ENCODE measurements at regions not wholly inside any gene's neighbourhood (a gene's known extent, or its start where the extent isn't known, plus 50 kb on each side); places are given as distances from the start of the nearest gene placed in this dataset.
A peak's percentile ranks its signal among the peaks of the same experiment; 100 is the strongest.

- DNase-seq, result no peak
Measured at GRCh38 chr7:94054130-94054529, 50.0 kb upstream of the BET1 start.

GRCh38 chr7:94055963-94056362, 51.8 kb upstream of the BET1 start:
- no peak for DNase-seq

- DNase-seq, result no peak
Measured at GRCh38 chr7:94056796-94057207, 52.6 kb upstream of the BET1 start.

- no peak for DNase-seq
Measured at GRCh38 chr7:94057955-94058354, 53.8 kb upstream of the BET1 start.

GRCh38 chr7:94059746-94060145, 55.6 kb upstream of the BET1 start:
- no peak for DNase-seq

GRCh38 chr7:94060752-94061151, 56.6 kb upstream of the BET1 start:
- DNase-seq, result no peak

GRCh38 chr7:94061326-94061725, 57.2 kb upstream of the BET1 start:
- DNase-seq, result no peak

GRCh38 chr7:94062372-94062771, 58.2 kb upstream of the BET1 start:
- no peak for DNase-seq

GRCh38 chr7:94064541-94065191, 60.5 kb upstream of the BET1 start:
- no peak for DNase-seq

GRCh38 chr7:94067047-94067446, 62.9 kb upstream of the BET1 start:
- no peak for DNase-seq

GRCh38 chr7:94067506-94067905, 63.4 kb upstream of the BET1 start:
- DNase-seq, result no peak

GRCh38 chr7:94069162-94069739, 65.1 kb upstream of the BET1 start:
- no peak for DNase-seq

- DNase-seq, result no peak
Measured at GRCh38 chr7:94080551-94080950, 76.4 kb upstream of the BET1 start.

- no peak for DNase-seq
Measured at GRCh38 chr7:94082126-94082525, 78.0 kb upstream of the BET1 start.

GRCh38 chr7:94087664-94088352, 83.7 kb upstream of the BET1 start:
- DNase-seq, result peak; percentile 37 to 71

GRCh38 chr7:94088560-94088959, 84.4 kb upstream of the BET1 start:
- DNase-seq, result no peak

- no peak for DNase-seq
Measured at GRCh38 chr7:94089806-94090205, 85.7 kb upstream of the BET1 start.

- no peak for DNase-seq
Measured at GRCh38 chr7:94092980-94093379, 88.8 kb upstream of the BET1 start.

- no peak for DNase-seq
Measured at GRCh38 chr7:94094298-94094697, 90.1 kb upstream of the BET1 start.

GRCh38 chr7:94095316-94096009, 91.3 kb upstream of the BET1 start:
- no peak for DNase-seq

GRCh38 chr7:94099679-94100078, 95.5 kb upstream of the BET1 start:
- no peak for DNase-seq

- DNase-seq, result no peak
Measured at GRCh38 chr7:94100723-94101345, 96.7 kb upstream of the BET1 start.

- DNase-seq, result no peak
Measured at GRCh38 chr7:94104301-94104700, 100.1 kb upstream of the BET1 start.

Measured in CD4-positive, alpha-beta T cell treated with Interleukin-1 beta for 1 hour (primary cell).